ENCODE measurements at regions not wholly inside any gene's neighbourhood (a gene's known extent, or its start where the extent isn't known, plus 50 kb on each side); places are given as distances from the start of the nearest gene placed in this dataset.
"Not testable (repeated sequence)": the region's sequence is repeated elsewhere in the genome, so short reads cannot be mapped to it uniquely, and the experiment has no call there.

DNA sequence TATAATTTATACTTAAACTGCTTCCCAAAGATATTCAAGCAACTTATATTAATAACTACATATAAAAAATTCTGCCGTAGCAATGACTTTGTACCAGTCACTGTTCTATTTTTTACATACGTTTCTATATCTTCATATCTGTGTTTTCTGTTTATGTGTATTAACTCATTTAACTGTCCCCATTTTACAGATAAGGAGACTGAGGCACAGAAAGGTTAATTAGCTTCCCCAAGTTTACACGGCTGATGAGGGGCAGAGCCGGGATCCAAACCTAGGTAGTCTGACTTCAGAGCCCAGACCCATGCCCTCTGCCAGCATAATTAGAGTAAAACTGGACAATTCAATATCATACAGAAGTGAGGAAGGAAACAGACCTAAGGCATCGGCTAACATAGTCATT is 259.7 kb upstream of the TUT7 start:
- TF ChIP-seq, protein P1, sequence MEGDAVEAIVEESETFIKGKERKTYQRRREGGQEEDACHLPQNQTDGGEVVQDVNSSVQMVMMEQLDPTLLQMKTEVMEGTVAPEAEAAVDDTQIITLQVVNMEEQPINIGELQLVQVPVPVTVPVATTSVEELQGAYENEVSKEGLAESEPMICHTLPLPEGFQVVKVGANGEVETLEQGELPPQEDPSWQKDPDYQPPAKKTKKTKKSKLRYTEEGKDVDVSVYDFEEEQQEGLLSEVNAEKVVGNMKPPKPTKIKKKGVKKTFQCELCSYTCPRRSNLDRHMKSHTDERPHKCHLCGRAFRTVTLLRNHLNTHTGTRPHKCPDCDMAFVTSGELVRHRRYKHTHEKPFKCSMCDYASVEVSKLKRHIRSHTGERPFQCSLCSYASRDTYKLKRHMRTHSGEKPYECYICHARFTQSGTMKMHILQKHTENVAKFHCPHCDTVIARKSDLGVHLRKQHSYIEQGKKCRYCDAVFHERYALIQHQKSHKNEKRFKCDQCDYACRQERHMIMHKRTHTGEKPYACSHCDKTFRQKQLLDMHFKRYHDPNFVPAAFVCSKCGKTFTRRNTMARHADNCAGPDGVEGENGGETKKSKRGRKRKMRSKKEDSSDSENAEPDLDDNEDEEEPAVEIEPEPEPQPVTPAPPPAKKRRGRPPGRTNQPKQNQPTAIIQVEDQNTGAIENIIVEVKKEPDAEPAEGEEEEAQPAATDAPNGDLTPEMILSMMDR (conservative IDR thresholded peaks at IDR 0.05; ENCODE audit: control insufficient read depth, insufficient read depth, low read depth, low read length), result no peak
- DNase-seq (ENCODE audit: low read depth), result no peak
- no peak overlapping the region for H3K4me3 ChIP-seq (ENCODE audit: control insufficient read depth, low read depth, low read length)

DNA sequence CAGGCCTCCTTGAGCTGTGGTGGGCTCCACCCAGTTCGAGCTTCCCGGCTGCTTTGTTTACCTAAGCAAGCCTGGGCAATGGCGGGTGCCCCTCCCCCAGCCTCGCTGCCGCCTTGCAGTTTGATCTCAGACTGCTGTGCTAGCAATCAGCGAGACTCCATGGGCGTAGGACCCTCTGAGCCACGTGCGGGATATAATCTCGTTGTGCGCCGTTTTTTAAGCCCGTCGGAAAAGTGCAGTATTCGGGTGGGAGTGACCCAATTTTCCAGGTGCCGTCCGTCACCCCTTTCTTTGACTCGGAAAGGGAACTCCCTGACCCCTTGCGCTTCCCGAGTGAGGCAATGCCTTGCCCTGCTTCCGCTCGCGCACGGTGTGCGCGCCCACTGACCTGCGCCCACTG is 257.3 kb upstream of the TUT7 start:
- not testable (repeated sequence) for H3K4me3 ChIP-seq (ENCODE audit: control insufficient read depth, low read depth, low read length); DNase-seq (ENCODE audit: low read depth)

- no peak overlapping the region for H3K4me3 ChIP-seq (ENCODE audit: control insufficient read depth, low read depth, low read length)
- TF ChIP-seq, protein P1 (conservative IDR thresholded peaks at IDR 0.05; ENCODE audit: control insufficient read depth, insufficient read depth, low read depth, low read length), result no peak
- DNase-seq (ENCODE audit: low read depth), result no peak
Measured at GRCh38 chr9:86605303-86605702, 251.1 kb upstream of the TUT7 start.

- peak; percentile 82 for DNase-seq (ENCODE audit: low read depth)
- TF ChIP-seq, protein P1 (conservative IDR thresholded peaks at IDR 0.05; ENCODE audit: control insufficient read depth, insufficient read depth, low read depth, low read length), result no peak
- H3K4me3 ChIP-seq (ENCODE audit: control insufficient read depth, low read depth, low read length), result no peak overlapping the region
Measured at GRCh38 chr9:86604741-86605140, 250.5 kb upstream of the TUT7 start.

- H3K4me3 ChIP-seq (ENCODE audit: control insufficient read depth, low read depth, low read length), result no peak overlapping the region
- TF ChIP-seq, protein P1 (conservative IDR thresholded peaks at IDR 0.05; ENCODE audit: control insufficient read depth, insufficient read depth, low read depth, low read length), result no peak
- DNase-seq (ENCODE audit: low read depth), result no peak
Measured at GRCh38 chr9:86602715-86603114, 248.5 kb upstream of the TUT7 start.

DNA sequence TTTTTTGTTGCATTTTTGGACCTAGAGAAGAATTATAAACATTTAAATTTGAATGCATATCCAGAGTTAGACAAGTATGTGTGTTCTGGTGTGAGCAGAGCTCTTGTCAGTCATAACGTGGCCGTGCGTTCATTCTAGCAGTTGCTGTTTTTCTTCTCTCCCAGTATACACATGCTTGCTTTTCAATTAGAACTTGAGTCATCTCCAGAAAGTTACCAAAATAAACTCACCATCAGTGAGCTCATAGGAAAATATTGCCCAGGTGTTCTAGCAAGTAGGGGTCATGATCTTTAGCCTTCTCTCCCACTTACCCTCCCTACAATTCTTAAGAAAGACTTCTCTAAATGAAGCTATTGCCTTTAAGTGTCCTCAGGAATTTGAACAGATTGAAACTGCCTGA is 247.5 kb upstream of the TUT7 start:
- peak; percentile 27 for DNase-seq (ENCODE audit: low read depth)
- H3K4me3 ChIP-seq (ENCODE audit: control insufficient read depth, low read depth, low read length), result no peak overlapping the region
- TF ChIP-seq, protein P1 (conservative IDR thresholded peaks at IDR 0.05; ENCODE audit: control insufficient read depth, insufficient read depth, low read depth, low read length), result no peak

DNA sequence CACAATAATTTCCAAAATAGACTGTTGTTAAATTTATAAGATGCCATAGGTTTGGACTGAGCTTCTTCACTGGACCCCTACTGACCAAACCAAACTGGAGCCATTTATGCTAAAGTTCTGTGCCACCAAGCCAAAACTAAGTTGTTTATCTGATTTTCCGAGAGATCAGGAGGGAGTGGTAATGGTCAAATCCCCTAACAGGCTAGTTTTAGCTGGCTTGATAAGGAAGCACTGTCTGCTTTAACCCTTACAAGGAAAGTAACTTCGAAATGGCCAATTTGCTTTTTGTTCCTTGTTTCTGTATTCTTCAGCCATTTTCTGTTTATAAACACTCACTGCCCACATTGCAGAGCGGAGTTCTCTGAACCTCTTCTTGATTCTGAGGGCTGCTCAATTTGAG is 246.8 kb upstream of the TUT7 start:
- H3K4me3 ChIP-seq (ENCODE audit: control insufficient read depth, low read depth, low read length), result no peak overlapping the region
- DNase-seq (ENCODE audit: low read depth), result no peak
- TF ChIP-seq, protein P1 (conservative IDR thresholded peaks at IDR 0.05; ENCODE audit: control insufficient read depth, insufficient read depth, low read depth, low read length), result no peak
